ENCODE measurements at regions not wholly inside any gene's neighbourhood (a gene's known extent, or its start where the extent isn't known, plus 50 kb on each side); places are given as distances from the start of the nearest gene placed in this dataset.

DNA sequence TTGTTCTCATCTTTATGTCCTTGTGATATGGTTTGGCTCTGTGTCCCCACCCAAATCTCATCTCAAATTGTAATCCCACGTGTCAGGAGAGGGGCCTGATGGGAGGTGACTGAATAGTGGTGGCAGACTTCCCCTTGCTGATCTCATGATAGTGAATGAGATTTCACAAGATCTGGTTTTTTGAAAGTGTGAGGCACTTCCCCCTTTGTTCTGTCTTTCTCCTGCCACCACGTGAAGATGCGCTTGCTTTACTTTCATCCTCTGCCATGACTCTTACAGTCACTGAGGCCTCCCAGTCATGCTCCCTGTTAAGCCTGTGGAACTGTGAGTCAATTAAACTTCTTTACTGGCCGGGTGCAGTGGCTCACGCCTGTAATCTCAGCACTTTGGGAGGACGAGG is 161.0 kb downstream of the HERPUD2 start:
- DNase-seq: no peak

DNA sequence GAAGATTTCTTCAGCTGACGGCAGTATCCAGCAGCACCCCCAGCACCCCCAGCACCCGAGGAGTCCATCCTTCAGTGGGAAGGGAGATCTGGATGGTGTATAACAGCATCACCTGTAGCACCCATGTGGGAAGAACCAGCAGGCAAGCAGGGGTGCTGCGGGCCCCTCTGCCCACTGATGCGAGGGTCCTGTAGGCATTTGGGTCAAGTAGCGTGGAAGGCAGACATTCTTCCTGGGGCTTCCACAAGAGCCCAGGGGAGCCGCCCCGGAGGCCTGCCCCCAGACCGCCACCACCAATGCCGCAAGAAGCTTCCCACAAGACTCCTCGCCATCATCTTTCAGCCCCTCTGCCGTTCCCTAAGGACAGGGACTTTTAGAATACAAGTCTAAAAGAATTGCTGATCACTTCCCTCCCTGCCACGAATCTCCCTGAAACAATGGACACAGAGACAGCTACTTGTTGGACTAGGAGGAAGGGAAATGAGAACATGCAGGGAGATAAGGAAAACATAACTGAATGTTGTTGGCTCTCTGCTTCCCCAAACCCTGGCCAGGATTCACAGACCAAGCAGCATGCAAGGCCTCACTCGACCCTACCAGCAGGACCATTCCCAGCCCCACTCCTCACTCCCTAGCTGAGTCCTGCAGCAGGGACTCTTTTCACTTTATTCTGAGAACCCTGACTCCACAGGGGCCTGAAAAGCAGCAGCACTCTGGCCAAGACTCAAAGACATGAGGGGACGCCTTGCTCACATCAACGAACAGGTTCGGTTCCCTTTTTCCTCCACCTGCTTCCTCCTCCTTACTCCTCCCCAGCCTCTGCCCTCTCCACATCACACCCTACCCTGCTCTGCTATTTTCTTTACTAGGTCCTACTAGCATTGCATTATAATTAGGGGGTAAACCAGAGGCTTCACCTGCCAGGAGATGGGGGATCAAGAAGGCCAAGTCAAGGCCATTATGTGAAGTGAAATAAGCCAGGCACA is 164.5 kb downstream of the HERPUD2 start:
- DNase-seq: no peak

DNA sequence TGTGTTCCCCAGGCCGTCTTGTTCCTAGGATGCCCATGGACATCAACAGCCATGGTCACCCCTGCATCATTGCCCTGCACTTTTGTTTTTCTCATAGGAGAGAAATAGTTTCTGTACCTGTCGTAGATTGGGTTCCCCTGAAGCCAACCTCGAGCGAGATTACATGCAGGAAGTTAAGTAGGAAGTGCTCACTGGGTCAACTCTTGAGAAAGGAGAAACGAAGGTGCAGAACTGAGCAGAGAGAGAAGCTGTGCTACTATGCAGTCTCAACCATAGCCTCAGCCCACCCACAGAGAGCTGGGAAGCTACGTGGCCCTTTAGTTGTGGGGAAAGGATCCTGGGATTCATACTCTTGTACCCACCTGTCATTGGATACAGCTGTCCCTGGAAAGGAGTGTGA is 165.2 kb downstream of the HERPUD2 start:
- DNase-seq: no peak

DNA sequence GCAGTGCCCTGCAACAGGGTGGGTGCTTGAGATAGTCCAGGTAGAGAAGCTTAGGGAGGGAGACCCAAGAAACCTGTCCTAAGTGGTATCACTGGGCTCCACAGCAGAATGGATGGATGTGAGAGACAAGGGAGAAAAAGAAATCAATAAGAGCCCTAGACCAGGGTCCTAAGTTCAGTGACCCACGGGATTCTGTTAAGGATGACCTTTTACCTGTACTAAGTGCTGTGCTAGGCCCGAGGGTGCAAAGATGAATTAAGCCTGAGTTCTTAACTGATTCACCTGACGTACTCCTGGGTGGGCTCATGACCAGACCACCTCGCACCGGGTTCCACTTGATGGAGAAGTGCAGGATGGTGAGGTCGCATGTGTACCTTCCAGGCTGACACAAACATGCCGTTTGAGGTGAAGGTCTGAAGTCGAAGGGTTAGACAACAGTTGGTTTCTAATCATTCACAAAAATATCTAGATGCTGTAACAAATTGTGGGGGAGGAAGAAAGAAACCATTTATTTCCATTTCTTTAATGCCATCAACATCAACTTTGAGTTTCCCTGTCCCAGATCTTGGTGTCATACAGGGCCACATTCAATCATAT is 166.5 kb downstream of the HERPUD2 start:
- DNase-seq: no peak

DNA sequence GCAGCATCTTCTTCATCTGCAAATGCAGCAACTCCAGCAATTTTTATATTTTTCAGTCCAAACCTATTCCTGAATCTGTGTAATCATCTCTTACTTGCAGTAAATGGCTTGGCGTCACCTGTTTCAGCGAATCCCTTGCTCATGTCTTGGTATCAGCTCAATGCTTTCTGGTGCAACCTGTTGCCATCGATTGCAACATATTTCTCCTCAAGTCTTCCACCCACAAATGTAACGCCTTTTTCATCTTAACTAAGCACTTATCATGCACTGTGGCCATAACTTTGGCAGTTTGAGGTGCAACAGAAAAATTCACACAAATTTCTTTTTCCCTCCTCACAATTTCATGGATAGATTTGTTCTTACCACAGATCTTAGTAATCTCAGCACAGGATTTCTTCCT is 168.3 kb downstream of the HERPUD2 start:
- no peak for DNase-seq

DNA sequence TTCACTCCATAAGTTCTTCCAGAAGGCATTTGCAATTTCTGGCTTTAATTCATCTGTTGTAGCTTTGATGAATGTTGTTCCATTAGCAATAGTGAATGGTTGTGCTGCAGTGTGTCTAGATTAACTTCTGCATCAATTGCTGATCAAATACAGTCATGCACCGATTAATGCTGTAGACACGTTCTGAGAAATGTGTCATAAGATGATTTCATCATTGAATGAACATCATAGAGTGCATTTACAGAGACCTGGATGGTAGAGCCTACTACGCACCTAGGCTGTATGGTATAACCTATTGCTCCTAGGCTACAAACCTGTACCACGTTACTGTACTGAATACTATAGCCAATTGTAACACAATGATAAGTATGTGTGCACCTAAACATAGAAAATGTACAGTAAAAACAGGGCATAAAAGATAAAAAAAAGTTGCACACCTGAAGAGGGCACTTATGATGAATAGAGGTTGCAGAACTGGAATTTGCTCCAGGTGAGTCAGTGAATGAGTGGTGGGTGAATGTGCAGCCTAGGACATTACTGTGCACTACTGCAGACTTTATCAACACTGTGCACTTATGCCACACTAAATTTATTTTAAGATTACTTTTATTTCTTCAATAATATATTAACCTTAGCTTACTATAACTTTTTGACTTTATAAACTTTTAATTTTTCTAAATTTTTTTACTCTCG is 170.7 kb downstream of the HERPUD2 start:
- no peak for DNase-seq

DNA sequence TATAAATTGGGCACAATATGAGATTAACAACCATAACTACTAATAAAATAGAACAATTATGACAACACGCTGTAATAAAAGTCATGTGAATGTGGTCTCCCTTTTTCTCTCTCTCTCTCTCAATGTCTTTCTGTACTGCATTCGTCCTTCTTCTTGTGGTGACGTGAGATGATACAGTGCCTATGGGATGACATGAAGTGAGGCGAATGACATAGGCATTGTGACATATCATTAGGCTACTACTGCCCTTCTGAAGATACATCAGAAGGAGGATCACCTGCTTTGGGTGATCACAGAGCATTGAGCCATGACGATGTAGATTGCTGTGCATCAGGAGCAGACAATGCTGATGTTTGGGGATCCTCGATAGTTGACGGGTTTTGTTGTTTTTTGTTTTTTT is 171.6 kb downstream of the HERPUD2 start:
- DNase-seq: no peak

DNA sequence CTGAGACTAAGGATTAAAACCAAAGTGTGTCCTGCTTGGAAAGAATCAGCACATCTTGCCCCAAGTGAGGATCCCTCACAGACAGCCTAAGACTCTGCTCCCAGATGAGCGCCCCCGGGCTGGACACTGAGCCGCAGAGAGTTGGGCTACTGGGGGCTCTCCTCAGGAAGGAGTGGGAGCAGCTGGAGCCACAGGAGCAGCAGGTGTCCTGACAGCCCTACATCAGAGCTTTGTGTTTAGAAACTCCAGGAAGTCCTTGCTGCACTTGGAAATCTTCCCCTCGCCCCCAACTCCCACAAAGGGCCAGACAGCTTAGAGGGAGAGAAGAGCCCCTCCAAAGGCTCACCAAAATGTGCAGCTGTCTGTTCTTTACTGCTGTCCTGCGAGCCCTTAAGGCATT is 172.2 kb downstream of the HERPUD2 start:
- peak; percentile 64 for DNase-seq

DNA sequence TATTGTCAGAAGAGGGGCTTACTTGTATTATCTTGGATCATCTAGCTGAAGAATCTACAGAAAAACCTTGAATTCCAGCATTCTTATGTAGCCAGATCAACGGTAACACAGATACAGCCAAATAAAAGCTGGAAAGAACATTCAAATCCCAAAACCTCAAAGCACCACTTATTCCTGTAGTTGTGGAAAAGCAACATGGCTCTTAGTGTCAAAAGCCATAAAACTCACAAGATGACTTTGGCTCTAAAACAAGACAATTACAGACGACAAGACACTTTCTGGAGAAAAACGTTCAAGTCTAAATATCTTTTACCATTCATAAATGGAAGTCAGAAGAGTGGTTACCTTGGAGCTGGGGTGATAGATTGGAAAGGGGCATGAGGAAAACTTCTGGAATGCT is 173.0 kb downstream of the HERPUD2 start:
- DNase-seq: no peak

DNA sequence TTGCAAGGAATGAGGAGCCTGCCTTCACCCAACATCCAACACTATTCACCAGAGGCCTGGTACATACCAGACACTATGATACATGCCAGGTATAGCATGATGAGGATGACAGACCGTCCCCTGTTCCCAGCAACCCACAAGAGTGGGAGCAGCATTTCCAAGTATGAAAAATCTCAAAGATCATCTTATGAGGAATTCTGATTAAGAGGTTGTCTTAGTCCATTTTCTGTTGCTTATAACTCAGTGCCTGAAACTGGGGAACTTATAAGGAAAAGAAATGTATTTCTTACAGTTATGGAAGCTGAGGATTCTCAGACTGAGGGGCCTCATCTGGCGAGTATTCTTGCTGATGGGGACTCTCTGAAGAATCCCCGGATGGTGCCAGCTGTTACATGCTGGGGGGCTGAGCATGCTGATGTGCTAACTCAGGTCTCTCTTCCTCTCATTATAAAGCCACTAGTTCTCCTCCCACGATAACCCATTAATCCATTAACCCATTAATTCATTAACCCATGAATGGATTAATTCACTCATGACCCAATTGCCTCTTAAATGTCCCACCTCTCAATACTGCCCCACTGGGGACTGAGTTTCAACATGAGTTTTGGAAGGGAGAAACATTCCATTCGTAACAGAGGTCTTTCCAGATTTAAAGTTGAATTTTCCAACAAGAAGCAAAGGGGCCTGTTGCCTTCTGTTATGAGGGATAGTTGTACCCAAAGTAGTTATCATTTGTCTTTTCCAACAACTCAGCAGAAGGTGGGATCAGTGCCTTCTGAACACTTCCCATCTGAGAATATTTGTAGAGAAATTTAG is 173.9 kb downstream of the HERPUD2 start:
- DNase-seq: no peak

DNA sequence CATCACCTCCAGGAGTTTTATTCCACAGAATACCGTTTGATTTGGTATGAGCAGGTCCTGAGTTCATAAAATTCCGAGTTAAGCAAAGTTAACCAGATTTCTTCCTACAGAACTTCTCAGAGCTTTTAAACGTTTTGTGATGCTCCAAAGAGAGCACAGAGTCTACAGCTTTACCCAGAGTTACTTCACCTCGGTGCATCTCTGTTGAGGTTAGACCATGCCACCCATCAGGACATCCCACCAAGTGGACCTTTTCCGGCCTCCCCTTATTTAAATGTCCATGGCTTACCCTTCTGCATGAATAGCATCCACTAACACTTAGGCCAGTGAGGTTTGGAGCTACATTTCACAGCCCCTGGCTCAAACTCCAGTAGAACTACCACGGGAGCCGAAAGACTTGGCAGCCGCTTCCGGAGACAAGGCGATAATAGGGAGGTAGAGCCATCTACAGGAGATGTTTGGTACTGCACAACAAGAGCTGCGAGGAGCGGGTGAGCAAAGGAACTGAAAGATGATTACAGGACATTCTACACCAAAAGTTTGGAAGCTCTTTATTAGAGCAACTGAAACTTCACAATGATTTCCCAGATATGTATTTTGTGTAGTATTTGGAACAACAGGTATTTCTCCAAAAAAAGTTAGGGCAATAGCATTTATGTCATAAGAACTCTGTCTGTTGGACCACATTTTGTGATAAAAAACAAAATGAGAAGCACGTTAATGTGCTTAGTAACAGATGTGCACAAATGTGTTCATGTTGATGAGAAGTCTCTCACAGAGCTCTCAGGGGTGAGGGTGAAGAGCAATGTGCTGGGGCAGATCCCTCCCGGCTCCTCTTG is 174.7 kb downstream of the HERPUD2 start:
- DNase-seq: peak; percentile 86

DNA sequence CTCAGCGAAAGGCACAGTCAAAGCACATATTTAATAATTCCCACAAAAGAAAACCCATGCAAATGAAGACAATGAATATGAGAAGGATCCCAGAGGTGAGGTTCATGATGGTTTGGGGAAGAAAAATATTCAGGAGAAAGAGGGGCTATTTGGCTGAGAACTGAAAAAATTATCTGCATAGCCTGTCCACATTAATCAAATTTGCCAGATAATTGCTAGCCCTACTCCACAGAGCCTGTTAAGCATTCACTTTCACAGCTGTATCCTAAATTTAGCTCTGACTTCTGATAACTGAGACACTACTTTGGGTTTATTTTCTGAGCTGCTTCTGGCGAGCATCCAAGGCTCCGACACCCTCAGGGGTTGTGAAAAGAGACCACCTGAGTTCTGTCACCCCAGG is 176.2 kb downstream of the HERPUD2 start:
- DNase-seq: no peak

DNA sequence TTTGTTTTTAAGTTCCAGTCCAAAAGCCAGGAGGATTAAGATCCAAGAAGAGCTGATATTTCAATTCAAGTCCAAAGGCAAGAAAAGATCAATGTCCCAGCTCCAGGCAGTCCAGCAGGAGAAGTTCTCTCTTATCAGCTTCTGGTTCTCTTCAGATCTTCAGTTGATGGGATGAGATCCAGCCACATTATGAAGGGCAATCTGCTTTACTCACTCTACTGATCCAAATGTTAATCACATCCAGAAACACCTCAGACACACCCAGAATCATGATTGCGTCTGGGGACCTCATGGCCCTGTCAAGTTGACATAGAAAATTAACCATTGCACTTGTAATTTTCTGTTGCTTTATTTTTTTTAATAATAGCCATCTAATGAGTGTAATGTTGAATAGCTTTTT is 178.4 kb downstream of the HERPUD2 start:
- no peak for DNase-seq

DNA sequence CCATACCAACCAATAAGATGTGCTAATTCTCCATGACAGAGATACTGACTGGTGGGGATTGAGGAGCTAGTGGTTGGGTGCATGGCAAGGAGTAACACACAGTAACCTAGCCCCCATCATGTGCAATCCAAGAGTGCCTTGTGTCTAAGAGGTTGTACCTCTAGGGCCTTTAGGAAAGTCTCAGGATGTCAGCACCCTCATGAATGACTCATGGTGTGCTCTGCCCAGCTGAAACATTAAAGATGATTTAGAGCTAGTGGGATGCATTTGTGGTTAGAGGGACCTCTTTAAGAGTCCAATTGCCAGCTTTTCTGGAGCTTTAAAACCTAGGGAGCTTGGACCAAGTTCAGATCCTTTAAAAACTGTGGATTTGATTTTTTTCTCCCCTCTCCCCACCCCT is 181.1 kb downstream of the HERPUD2 start:
- DNase-seq: no peak

DNA sequence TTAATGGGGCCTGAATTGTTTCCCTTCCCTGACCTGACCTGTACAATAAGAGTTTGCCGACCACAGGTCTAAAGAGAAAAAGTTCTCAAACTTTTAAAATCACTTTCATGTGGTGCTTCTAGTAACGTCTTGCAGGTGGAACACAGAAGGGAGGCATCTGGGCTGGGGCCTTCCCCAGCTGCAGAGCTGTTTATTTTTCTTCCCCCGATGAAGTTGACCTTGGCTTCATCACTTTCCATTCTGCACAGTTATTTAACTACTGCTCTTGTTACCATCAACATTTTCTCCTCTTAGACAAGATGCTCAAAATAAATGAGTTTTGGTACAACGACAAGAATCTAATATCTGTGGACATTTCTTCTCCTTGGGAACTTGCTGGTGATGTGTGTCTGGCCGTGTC is 181.7 kb downstream of the HERPUD2 start:
- DNase-seq: no peak

DNA sequence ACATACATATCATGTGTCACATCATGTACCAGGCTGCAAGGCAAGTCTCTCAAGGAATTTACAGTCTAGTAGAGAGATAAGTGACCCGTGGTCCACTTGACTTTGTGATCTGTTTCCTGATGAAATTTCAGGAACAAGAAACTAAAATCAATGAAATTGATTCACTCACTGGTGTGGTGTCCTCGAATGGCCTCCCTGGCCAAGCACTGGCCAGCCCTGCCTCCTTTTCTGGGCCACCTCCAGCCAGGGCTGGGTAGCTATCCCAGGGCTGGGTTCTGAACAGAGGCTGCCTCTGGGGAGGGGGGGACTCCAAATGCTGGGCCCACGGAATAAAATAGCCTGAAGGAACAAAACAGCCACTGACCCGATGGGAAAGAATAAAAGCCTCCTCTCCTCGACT is 182.2 kb downstream of the HERPUD2 start:
- no peak for DNase-seq

DNA sequence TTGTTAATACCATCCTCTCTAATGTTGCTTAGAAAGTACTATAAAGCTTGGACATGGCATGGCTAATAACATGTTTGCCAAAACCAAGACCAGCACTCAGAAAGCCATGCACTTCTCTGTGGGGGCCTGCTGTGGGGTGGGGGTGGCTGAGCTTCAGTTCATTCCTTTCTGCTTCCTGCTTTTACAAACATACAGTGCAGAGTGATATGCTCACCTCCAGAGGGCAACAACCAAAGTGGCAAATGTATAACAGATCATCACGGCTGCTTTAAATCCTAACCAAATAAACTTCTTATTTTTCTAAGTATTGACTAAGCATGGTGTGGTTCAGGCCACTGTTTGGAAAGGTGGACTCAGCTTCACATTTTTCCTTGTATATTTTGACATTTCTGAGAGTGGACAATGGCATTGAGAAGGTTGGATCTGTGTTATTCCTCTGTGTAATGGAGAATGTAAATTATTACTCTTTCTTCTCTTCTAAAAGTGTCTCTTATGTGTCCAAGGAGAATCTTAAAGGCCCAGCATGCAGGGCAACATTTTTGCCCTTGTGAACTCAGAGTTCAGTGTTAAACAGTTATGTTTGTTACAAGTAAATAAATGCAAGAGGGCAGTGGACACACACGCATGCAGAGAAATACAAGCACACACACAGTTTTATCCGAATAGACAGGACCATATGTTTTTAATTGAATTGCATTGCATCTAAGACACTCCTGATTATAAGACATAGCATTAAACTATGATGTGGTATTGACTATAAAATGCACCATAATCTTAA is 186.1 kb downstream of the HERPUD2 start:
- no peak for DNase-seq

DNA sequence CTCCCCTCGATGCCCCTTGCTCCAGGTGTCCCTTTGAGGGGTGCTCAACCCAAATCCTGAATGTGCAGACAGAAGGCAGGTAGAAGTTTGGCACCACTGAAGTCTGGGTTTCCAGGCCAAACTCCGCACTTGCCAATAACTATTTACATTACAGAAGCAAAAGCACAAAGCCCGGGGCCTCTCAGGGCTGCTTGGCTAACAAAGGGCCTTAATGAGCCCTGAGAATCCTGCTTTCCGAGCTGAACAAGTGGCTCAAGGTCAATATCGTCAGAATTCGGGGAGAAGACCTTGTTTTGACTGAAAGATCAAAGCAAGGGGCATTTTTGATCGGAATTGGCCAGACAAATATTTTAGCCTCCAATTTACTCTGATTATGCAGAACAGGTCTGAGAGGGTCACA is 189.9 kb downstream of the HERPUD2 start:
- DNase-seq: no peak

DNA sequence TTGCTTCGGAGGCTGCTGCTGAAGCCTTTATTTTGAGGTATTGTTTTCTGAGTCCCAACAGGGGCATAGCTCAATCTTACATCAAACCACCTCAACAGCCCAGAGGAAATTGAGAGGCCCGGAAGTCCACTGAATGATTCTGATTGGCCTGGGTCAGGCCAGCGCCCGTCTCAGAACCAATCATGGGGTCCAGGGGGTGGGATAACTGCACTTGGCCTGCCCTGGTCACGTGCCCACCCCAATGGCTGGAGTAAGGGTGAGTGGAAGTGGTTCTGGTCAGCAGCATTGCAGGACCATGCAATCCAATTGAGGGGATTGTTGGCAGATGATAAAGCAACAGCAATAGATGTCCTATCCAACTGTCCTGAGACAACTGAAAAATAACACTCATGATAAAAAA is 190.6 kb downstream of the HERPUD2 start:
- DNase-seq: no peak

DNA sequence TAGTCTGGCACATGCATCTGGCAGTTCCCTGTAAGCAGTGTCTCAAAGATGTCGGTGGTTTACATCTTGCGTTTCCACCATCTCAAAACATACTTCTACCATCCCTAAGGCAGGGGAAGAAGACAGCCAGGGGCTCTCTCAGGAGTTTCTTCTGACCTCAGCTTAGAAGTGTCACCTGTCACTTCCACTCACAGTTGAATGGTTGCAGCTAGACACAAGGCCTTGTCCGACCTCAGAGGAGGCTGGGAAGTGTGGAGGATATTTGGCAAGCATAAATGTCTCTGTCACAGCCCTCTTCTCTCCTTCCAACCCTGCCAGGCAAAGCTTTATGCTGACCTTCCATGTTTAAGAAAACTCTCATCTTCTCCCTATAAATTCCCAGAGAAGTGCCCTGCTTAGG is 193.3 kb downstream of the HERPUD2 start:
- no peak for DNase-seq

DNA sequence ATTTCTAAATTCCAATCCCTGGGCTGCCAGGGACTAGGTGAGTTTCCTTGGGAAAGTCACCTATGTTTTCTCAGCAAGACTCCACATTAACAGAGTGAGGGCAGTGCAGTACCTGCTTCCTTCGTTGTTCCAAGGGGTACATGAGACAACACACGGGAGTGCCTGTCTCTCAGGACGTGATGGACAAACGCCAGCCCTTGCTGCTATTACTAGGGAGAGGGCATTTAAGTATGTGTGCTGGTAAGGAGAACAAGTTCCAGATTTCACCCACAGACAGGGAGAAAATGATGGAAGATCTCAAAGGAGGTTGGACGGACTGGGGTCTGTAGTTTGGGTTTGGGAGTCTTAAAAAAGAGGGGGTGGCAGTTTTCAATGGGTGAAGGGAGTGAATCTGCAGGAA is 195.7 kb downstream of the HERPUD2 start:
- DNase-seq: no peak

Measured in right forelimb (tissue), 1 donor.